Fibroblast of mammary gland (primary cell): ENCODE measurements at regions not wholly inside any gene's neighbourhood (a gene's known extent, or its start where the extent isn't known, plus 50 kb on each side); places are given as distances from the start of the nearest gene placed in this dataset.

Experiments used
- DNase-seq: peaks from one replicate; pipeline ENCODE4 v3.0.0-alpha.2; 2010; ENCODE audit warnings: low read depth
- H3K4me3 ChIP-seq: 2 replicates; pipeline ENCODE4 v1.5.1; 2011; ENCODE audit warnings: low read depth, mild to moderate bottlenecking, low read length, moderate library complexity; ENCODE audit not compliant: control insufficient read depth
- TF ChIP-seq, protein P1 (sequence below): conservative IDR thresholded peaks from 2 replicates; pipeline ENCODE4 v1.5.1; 2011; ENCODE audit warnings: low read depth, low read length, inconsistent platforms; ENCODE audit not compliant: control insufficient read depth, insufficient read depth

GRCh38 chr3:46080969-46081345 is 53.7 kb upstream of the XCR1 start:
- H3K4me3 ChIP-seq = no peak overlapping the region
- TF ChIP-seq, protein P1, sequence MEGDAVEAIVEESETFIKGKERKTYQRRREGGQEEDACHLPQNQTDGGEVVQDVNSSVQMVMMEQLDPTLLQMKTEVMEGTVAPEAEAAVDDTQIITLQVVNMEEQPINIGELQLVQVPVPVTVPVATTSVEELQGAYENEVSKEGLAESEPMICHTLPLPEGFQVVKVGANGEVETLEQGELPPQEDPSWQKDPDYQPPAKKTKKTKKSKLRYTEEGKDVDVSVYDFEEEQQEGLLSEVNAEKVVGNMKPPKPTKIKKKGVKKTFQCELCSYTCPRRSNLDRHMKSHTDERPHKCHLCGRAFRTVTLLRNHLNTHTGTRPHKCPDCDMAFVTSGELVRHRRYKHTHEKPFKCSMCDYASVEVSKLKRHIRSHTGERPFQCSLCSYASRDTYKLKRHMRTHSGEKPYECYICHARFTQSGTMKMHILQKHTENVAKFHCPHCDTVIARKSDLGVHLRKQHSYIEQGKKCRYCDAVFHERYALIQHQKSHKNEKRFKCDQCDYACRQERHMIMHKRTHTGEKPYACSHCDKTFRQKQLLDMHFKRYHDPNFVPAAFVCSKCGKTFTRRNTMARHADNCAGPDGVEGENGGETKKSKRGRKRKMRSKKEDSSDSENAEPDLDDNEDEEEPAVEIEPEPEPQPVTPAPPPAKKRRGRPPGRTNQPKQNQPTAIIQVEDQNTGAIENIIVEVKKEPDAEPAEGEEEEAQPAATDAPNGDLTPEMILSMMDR = no peak
- no peak for DNase-seq

DNA sequence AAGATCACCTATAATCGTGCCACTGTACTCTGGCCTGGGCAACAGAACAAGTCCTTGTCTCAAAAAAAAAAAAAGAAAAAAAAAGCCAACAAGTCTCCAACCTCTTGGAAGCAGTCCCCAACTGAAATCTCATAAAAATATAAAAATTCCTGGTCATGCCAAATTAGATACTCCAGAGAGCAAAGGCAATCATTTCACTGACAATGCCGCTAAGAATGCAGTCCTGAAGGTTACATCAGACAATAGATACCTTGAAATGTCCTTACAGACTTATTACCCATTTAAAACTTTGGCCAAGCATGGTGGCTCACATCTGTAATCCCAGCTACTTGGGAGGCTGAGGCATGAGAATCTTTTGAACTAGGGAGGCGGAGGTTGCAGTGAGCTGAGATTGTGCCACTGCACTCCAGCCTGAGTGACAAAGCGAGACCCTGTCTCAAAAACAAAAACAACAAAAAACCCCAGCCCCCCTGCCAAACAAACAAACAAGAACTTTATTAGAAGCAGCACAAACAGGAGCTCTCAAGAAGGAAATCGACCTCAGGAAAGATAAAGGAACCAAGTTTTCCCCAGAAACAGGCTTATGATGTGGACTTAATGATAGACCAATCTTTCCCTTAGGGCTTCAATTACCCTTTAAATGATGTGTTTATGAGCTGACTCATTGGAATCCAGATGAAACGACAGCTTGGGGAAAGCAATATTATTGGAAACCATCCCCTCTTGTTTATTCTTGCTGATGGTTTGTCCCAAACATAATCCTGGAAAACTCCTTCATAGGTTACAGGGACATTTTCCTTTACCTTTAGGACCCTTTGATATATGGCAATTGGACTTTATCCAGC is 53.1 kb upstream of the XCR1 start:
- TF ChIP-seq, protein P1 = no peak
- peak; percentile 50 for DNase-seq

DNA sequence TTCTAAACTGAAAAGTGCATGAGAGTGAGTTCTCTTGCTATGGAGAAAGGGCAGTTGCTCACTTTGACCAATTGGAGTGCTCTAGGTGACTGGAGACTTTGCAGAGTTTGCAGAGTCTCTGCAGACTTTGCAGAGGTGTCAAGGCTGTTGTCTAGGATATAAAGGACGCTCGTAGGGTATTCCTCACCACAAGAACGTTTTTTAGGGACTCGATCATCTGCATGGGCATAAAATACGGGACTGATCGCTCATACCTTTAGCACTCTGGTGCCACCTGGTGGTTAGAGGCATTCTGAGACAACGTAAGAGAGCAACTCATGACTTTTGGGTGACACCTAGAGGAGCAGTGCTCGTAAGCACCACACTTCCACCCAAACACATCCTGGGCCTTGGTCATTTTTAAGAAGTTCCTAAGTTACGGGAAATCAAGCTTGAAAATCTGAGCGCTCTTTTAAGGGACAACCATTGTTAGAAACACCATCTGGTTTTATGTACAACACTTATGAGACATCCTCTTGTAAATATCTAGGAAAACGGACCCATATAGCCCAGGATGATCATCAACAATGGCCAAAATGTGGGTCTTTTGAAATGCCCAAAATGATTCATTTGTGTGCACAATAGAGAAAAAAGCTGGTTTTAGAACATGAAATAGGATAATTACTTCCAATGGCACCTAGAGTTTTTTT is 51.6 kb upstream of the XCR1 start:
- TF ChIP-seq, protein P1 = peak; percentile 100
- H3K4me3 ChIP-seq = no peak overlapping the region
- DNase-seq = peak; percentile 96

More for the DNA sequence above, 53.1 kb upstream of the XCR1 start:
- no peak overlapping the region for H3K4me3 ChIP-seq
